ENCODE measurements at regions not wholly inside any gene's neighbourhood (a gene's known extent, or its start where the extent isn't known, plus 50 kb on each side); places are given as distances from the start of the nearest gene placed in this dataset.

- DNase-seq (ENCODE audit: low spot score): no peak
- no peak overlapping the region for H3K27ac ChIP-seq (ENCODE audit: low read depth in 1 of 2, low read length in 2 of 2)
Observed at GRCh38 chr3:174430986-174431385, 428.1 kb upstream of the NAALADL2 start.

More at GRCh38 chr3:174430986-174431385, 428.1 kb upstream of the NAALADL2 start:
- Histone ChIP-seq H3K4me1 (ENCODE audit: control insufficient read depth in 4 of 4, insufficient read depth in 4 of 4, low read length in 3 of 4) (no peaks in the 10 kb centered on the region), H3K9ac (ENCODE audit: low read depth in 1 of 2, low read length in 2 of 2) (no peak overlapping the region), H3K27me3 (ENCODE audit: control insufficient read depth in 4 of 4, insufficient read depth in 4 of 4, low read length in 3 of 4) (no peaks in the 10 kb centered on the region), H3K9me3 (ENCODE audit: control insufficient read depth in 4 of 4, low read length in 3 of 4) (no peaks in the 10 kb centered on the region), H3K36me3 (ENCODE audit: control insufficient read depth in 4 of 4, insufficient read depth in 3 of 4, low read depth in 1 of 4, low read length in 3 of 4) (no peaks in the 10 kb centered on the region), H3K4me3 (ENCODE audit: low read depth in 1 of 3, low read length in 3 of 3) (no peak overlapping the region)
- TF ChIP-seq RXRA (IDR thresholded peaks at IDR 0.05): no peak
- no peak for TF ChIP-seq HNF4A (conservative IDR thresholded peaks at IDR 0.05)
- no peak for TF ChIP-seq GABPA (IDR thresholded peaks at IDR 0.05 in 1 of 2, conservative IDR thresholded peaks at IDR 0.05 in 1 of 2)
- no peak for TF ChIP-seq REST (IDR thresholded peaks at IDR 0.05)
- no peak for TF ChIP-seq NR2F2 (IDR thresholded peaks at IDR 0.05)
- no peak for TF ChIP-seq HNF4G (IDR thresholded peaks at IDR 0.05)
- no peak for TF ChIP-seq CTCF (IDR thresholded peaks at IDR 0.05; ENCODE audit: low read depth, low read length, missing input control)
- no peak for TF ChIP-seq ATF3 (IDR thresholded peaks at IDR 0.05)
- TF ChIP-seq MAX (IDR thresholded peaks at IDR 0.05): no peak
- TF ChIP-seq JUND (IDR thresholded peaks at IDR 0.05): no peak
- no peak for TF ChIP-seq ZBTB33 (IDR thresholded peaks at IDR 0.05)
- TF ChIP-seq EGR1 (IDR thresholded peaks at IDR 0.05; ENCODE audit: low read depth in 2 of 2): no peak
- TF ChIP-seq FOXA1 (IDR thresholded peaks at IDR 0.05): no peak
- WGBS: 87% methylated on average over 2 of the region's 2 CpGs
